ENCODE measurements at regions not wholly inside any gene's neighbourhood (a gene's known extent, or its start where the extent isn't known, plus 50 kb on each side); places are given as distances from the start of the nearest gene placed in this dataset.

DNA sequence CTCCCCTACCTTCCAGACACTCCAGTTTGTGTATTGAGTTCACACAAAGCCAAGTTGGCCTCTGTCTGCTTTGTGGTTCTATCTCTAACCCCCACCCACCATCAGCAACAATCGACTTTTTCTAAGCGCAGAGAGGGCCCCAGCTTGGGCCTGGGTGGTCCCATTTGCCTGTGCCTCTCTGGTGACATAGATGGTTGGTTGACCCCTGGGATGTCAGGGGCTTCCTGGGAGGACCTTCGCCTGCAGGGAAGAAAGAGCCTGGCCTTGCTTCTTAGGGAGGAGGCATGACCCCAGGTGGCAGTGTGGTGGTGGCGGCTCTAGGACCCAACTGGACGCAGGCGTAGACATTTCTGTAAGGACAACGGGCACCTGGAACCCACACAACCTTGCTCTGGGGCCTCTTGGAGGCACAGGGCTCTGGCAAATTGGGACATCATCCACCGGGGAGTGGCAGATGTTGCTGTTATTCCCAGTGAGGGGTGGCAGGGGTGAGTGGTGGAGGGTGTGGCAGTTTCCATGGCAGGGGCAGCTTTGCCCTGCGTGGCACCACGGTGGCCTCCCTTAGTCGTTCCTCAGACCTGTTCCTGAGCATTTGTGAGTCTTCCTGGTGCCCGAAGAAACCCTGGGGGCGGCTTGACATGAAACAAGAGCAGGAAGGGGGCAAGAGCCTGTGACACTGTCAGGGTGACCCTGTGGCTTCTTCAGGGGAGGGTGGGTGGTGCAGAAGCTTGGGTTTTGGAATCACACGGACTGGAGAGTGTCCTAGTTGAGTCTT, 171.0 kb upstream of the IER5L start:
- no peak overlapping the region for H3K4me3 ChIP-seq (replicated peaks; ENCODE audit: insufficient read depth, low read length)
- TF ChIP-seq, protein P1, sequence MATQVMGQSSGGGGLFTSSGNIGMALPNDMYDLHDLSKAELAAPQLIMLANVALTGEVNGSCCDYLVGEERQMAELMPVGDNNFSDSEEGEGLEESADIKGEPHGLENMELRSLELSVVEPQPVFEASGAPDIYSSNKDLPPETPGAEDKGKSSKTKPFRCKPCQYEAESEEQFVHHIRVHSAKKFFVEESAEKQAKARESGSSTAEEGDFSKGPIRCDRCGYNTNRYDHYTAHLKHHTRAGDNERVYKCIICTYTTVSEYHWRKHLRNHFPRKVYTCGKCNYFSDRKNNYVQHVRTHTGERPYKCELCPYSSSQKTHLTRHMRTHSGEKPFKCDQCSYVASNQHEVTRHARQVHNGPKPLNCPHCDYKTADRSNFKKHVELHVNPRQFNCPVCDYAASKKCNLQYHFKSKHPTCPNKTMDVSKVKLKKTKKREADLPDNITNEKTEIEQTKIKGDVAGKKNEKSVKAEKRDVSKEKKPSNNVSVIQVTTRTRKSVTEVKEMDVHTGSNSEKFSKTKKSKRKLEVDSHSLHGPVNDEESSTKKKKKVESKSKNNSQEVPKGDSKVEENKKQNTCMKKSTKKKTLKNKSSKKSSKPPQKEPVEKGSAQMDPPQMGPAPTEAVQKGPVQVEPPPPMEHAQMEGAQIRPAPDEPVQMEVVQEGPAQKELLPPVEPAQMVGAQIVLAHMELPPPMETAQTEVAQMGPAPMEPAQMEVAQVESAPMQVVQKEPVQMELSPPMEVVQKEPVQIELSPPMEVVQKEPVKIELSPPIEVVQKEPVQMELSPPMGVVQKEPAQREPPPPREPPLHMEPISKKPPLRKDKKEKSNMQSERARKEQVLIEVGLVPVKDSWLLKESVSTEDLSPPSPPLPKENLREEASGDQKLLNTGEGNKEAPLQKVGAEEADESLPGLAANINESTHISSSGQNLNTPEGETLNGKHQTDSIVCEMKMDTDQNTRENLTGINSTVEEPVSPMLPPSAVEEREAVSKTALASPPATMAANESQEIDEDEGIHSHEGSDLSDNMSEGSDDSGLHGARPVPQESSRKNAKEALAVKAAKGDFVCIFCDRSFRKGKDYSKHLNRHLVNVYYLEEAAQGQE (IDR thresholded peaks at IDR 0.05; ENCODE audit: insufficient replicate concordance, low read depth): no peak
- no peak for TF ChIP-seq SPI1 (IDR thresholded peaks at IDR 0.05; ENCODE audit: borderline replicate concordance, low read depth)
- TF ChIP-seq GABPA (IDR thresholded peaks at IDR 0.05; ENCODE audit: low read depth): no peak
- no peak for TF ChIP-seq POLR2AphosphoS5 (IDR thresholded peaks at IDR 0.05; ENCODE audit: low read depth)
- TF ChIP-seq, protein P2, sequence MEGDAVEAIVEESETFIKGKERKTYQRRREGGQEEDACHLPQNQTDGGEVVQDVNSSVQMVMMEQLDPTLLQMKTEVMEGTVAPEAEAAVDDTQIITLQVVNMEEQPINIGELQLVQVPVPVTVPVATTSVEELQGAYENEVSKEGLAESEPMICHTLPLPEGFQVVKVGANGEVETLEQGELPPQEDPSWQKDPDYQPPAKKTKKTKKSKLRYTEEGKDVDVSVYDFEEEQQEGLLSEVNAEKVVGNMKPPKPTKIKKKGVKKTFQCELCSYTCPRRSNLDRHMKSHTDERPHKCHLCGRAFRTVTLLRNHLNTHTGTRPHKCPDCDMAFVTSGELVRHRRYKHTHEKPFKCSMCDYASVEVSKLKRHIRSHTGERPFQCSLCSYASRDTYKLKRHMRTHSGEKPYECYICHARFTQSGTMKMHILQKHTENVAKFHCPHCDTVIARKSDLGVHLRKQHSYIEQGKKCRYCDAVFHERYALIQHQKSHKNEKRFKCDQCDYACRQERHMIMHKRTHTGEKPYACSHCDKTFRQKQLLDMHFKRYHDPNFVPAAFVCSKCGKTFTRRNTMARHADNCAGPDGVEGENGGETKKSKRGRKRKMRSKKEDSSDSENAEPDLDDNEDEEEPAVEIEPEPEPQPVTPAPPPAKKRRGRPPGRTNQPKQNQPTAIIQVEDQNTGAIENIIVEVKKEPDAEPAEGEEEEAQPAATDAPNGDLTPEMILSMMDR (IDR thresholded peaks at IDR 0.05; ENCODE audit: insufficient read depth, low read length): no peak
- H3K27ac ChIP-seq (replicated peaks): peak overlapping the region; percentile 91
- no peak for DNase-seq (ENCODE audit: low read depth in 1 of 2, low spot score in 1 of 2)
- H3K27me3 ChIP-seq (ENCODE audit: insufficient read depth, poor library complexity, severe bottlenecking): no peaks in the 10 kb centered on the region

DNA sequence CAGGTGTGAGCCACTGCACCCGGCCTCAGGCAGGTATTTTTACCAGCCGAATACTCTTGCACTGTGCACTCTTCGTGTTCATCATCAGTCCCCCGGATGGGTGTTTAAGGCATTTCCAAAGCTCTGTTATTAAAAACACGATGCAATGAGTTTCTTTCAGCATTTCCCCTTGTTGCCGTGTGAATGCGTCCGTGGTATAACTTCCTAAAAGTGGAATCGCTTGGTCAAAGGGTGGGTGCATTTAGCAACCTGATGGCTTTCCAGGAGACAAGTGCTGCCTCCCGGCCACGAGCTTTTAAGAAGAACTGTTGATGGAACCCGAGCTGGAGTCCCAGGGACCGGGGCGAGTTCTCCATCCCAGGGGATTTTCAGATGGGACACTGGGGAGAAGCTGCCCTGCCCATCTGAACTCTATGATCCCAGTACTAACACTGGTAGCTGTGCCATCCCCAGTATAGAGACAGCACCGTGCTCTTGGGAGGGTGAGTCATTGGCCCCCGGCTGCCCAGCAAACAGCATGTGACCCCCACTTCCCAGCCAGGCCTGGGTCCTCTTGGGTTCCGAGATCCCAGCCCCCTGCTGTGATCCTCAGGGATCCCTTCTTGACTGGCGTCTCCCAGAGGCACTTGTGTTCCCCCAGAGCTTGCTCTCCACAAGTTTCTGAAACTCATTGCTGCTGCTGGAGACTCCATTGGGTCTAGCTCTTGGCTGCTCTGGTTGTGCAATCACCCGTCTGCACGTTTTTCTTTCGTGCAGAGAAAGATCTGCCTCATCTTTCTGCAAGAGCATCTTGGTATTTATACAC, 169.5 kb upstream of the IER5L start:
- Histone ChIP-seq H3K27ac (replicated peaks) (peak overlapping the region; percentile 91), H3K4me3 (replicated peaks; ENCODE audit: insufficient read depth, low read length) (peak overlapping the region; percentile 2; the same call in 1 of the 2 replicates), H3K27me3 (ENCODE audit: insufficient read depth, poor library complexity, severe bottlenecking) (no peaks in the 10 kb centered on the region)
- peak; percentile 92 to 93 for DNase-seq (ENCODE audit: low read depth in 1 of 2, low spot score in 1 of 2)
- no peak for TF ChIP-seq POLR2AphosphoS5 (IDR thresholded peaks at IDR 0.05; ENCODE audit: low read depth)
- TF ChIP-seq, protein P1 (IDR thresholded peaks at IDR 0.05; ENCODE audit: insufficient replicate concordance, low read depth): no peak
- no peak for TF ChIP-seq GABPA (IDR thresholded peaks at IDR 0.05; ENCODE audit: low read depth)
- TF ChIP-seq, protein P2 (IDR thresholded peaks at IDR 0.05; ENCODE audit: insufficient read depth, low read length): no peak
- TF ChIP-seq SPI1 (IDR thresholded peaks at IDR 0.05; ENCODE audit: borderline replicate concordance, low read depth): no peak

DNA sequence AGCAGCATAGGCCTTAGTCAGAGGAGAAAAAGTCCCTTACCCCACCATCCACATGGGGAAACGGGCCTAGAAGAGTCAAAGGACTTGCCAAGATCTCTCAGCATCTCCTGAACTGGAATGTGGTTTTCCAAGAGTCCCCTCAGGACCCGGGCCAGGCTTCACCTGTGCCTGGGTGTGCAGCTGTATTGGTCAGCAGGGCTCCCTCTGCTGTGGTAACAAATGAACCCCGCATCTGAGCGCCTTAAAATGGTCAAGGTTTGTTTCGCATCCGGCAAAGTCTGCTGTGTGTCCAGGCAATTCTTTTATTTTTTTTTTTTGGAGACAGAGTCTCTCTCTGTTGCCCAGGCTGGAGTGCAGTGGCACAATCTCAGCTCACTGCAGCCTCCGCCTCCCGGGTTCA, 168.0 kb upstream of the IER5L start:
- Histone ChIP-seq H3K27me3 (ENCODE audit: insufficient read depth, poor library complexity, severe bottlenecking) (no peaks in the 10 kb centered on the region), H3K27ac (replicated peaks) (peak overlapping the region; percentile 91), H3K4me3 (replicated peaks; ENCODE audit: insufficient read depth, low read length) (no peak overlapping the region)
- no peak for DNase-seq (ENCODE audit: low read depth in 1 of 2, low spot score in 1 of 2)
- no peak for TF ChIP-seq SPI1 (IDR thresholded peaks at IDR 0.05; ENCODE audit: borderline replicate concordance, low read depth)
- TF ChIP-seq, protein P1 (IDR thresholded peaks at IDR 0.05; ENCODE audit: insufficient replicate concordance, low read depth): no peak
- TF ChIP-seq POLR2AphosphoS5 (IDR thresholded peaks at IDR 0.05; ENCODE audit: low read depth): no peak
- no peak for TF ChIP-seq GABPA (IDR thresholded peaks at IDR 0.05; ENCODE audit: low read depth)
- TF ChIP-seq, protein P2 (IDR thresholded peaks at IDR 0.05; ENCODE audit: insufficient read depth, low read length): no peak

All from HL-60 (cell line).